ENCODE measurements at regions not wholly inside any gene's neighbourhood (a gene's known extent, or its start where the extent isn't known, plus 50 kb on each side); places are given as distances from the start of the nearest gene placed in this dataset.

GRCh38 chr14:62168564-62169155 lies 406.4 kb downstream of the SNAPC1 start:
- POLR2A ChIA-PET = no interaction called here
- no peak overlapping the region for H3K4me3 ChIP-seq (ENCODE audit: low read depth, low read length)

GRCh38 chr14:62179367-62180018 lies 417.3 kb downstream of the SNAPC1 start:
- TF ChIP-seq CTCF (IDR thresholded peaks at IDR 0.05; ENCODE audit: insufficient read depth, low read length, missing control alignments) = peak; percentile 76
- CTCF ChIA-PET = interaction anchor here (0.7 to 4.5 kb wide), 18 partner anchors 9 to 1133 kb away, joined by 3 to 64 read pairs (median 4); partner anchors contain the start of gene RHOJ
- no peak overlapping the region for H3K4me3 ChIP-seq (ENCODE audit: low read depth, low read length)
- DNase-seq (ENCODE audit: low read depth, low spot score) = peak; percentile 68
- POLR2A ChIA-PET = no interaction called here

More at GRCh38 chr14:62168564-62169155, 406.4 kb downstream of the SNAPC1 start:
- TF ChIP-seq CTCF (IDR thresholded peaks at IDR 0.05; ENCODE audit: insufficient read depth, low read length, missing control alignments) = no peak
- no peak for DNase-seq (ENCODE audit: low read depth, low spot score)
- CTCF ChIA-PET = no interaction called here

GRCh38 chr14:62181591-62181990 lies 419.4 kb downstream of the SNAPC1 start:
- no peak for TF ChIP-seq CTCF (IDR thresholded peaks at IDR 0.05; ENCODE audit: insufficient read depth, low read length, missing control alignments)
- CTCF ChIA-PET = interaction anchor here (1.0 kb wide), 1 partner anchor 1091 kb away, joined by 3 read pairs; no protein-coding TSS in a partner anchor
- POLR2A ChIA-PET = no interaction called here
- H3K4me3 ChIP-seq (ENCODE audit: low read depth, low read length) = no peak overlapping the region
- no peak for DNase-seq (ENCODE audit: low read depth, low spot score)

- POLR2A ChIA-PET = no interaction called here
- no peak for TF ChIP-seq CTCF (IDR thresholded peaks at IDR 0.05; ENCODE audit: insufficient read depth, low read length, missing control alignments)
- CTCF ChIA-PET = interaction anchor here (0.8 to 1.4 kb wide), 2 partner anchors 12 to 18 kb away, joined by 3 to 4 read pairs; no protein-coding TSS in a partner anchor
- no peak overlapping the region for H3K4me3 ChIP-seq (ENCODE audit: low read depth, low read length)
- DNase-seq (ENCODE audit: low read depth, low spot score) = no peak
Observed at GRCh38 chr14:62185078-62185477, 422.9 kb downstream of the SNAPC1 start.

- no peak overlapping the region for H3K4me3 ChIP-seq (ENCODE audit: low read depth, low read length)
- ChIA-PET POLR2A (no interaction called here), CTCF (no interaction called here)
- TF ChIP-seq CTCF (IDR thresholded peaks at IDR 0.05; ENCODE audit: insufficient read depth, low read length, missing control alignments) = no peak
- DNase-seq (ENCODE audit: low read depth, low spot score) = no peak
Observed at GRCh38 chr14:62187265-62187664, 425.0 kb downstream of the SNAPC1 start.

- DNase-seq (ENCODE audit: low read depth, low spot score) = no peak
- CTCF ChIA-PET = interaction anchor here (1.7 kb wide), 1 partner anchor 10 kb away, joined by 6 read pairs; no protein-coding TSS in a partner anchor
- H3K4me3 ChIP-seq (ENCODE audit: low read depth, low read length) = no peak overlapping the region
- no peak for TF ChIP-seq CTCF (IDR thresholded peaks at IDR 0.05; ENCODE audit: insufficient read depth, low read length, missing control alignments)
- POLR2A ChIA-PET = no interaction called here
Observed at GRCh38 chr14:62189698-62190097, 427.5 kb downstream of the SNAPC1 start.
